Activated B cell treated with CpG ODN at 0.5 μM for 24 hours (primary cell): ENCODE measurements at regions not wholly inside any gene's neighbourhood (a gene's known extent, or its start where the extent isn't known, plus 50 kb on each side); places are given as distances from the start of the nearest gene placed in this dataset.

ENCODE experiments used
- ATAC-seq: fragments of 200-7000 bp; cut with Tn5 transposase; one replicate; pipeline ENCODE4 v1.10.0; 2021; ENCODE audit warnings: low read depth, mild to moderate bottlenecking, moderate library complexity
- CTCF ChIA-PET: fragments of 350-600 bp; sonication (Branson Sonifier 250); formaldehyde crosslinking; loops from one replicate; lab custom pipeline; 2021; ENCODE audit warnings: antibody characterized with exemption; lab: Charles Lee
- POLR2A ChIA-PET: fragments of 350-600 bp; sonication (Branson Sonifier 250); formaldehyde crosslinking; loops from one replicate; lab custom pipeline; 2021; ENCODE audit warnings: antibody characterized with exemption; lab: Charles Lee
- DNase-seq: peaks from one replicate; pipeline ENCODE4 v3.0.0; 2022
- H3K27ac Mint-ChIP-seq: one replicate; pipeline ENCODE4 v1.8.0; 2020; ENCODE audit warnings: mixed read lengths
- H3K27me3 Mint-ChIP-seq: one replicate; pipeline ENCODE4 v1.8.0; 2021; ENCODE audit warnings: mixed read lengths
- H3K36me3 Mint-ChIP-seq: one replicate; pipeline ENCODE4 v1.8.0; 2021; ENCODE audit warnings: low read depth, mixed read lengths
- H3K4me1 Mint-ChIP-seq: one replicate; pipeline ENCODE4 v1.8.0; 2021; ENCODE audit warnings: mixed read lengths
- H3K4me3 Mint-ChIP-seq: one replicate; pipeline ENCODE4 v1.8.0; 2020; ENCODE audit warnings: mild to moderate bottlenecking, mixed read lengths
- H3K9me3 Mint-ChIP-seq: one replicate; pipeline ENCODE4 v1.8.0; 2020; ENCODE audit warnings: mixed read lengths
- intact Hi-C: fragments of 100-400 bp; cut with micrococcal nuclease; formaldehyde crosslinking; loops from one replicate; pipeline ENCODE4 v1.15.1; 2024
- TF ChIP-seq, protein P1 (sequence below): fragments of 200-600 bp; IDR thresholded peaks from one replicate; pipeline ENCODE4 v1.8.0; 2022; ENCODE audit warnings: antibody characterized with exemption, mild to moderate bottlenecking

DNA sequence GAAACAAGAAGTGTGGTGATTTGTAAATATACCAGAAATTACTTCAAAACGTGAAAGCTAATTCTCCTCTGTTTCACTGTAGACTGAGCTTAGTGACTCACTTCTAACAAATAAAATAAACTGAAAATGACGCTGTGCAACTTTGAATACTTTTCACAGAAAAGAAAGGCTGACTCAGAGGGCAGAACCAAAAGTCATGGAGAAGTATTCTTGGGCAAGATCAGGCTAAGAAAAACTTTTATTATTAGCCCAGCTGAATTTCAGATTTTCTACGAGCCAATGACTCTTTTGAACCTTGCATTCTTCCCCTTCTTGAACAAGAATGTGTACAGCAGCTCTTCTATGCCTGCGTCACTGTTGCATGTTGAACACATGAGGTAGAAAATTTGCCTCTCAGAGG, 527.3 kb upstream of the GHITM start:
- no peak for DNase-seq
- no peak for ATAC-seq
- intact Hi-C loops: no loop called here
- Mint-ChIP-seq H3K27ac (no peak overlapping the region), H3K27me3 (no peaks in the 10 kb centered on the region), H3K4me3 (no peak overlapping the region), H3K36me3 (no peaks in the 10 kb centered on the region), H3K4me1 (no peaks in the 10 kb centered on the region), H3K9me3 (no peaks in the 10 kb centered on the region)
- TF ChIP-seq, protein P1, sequence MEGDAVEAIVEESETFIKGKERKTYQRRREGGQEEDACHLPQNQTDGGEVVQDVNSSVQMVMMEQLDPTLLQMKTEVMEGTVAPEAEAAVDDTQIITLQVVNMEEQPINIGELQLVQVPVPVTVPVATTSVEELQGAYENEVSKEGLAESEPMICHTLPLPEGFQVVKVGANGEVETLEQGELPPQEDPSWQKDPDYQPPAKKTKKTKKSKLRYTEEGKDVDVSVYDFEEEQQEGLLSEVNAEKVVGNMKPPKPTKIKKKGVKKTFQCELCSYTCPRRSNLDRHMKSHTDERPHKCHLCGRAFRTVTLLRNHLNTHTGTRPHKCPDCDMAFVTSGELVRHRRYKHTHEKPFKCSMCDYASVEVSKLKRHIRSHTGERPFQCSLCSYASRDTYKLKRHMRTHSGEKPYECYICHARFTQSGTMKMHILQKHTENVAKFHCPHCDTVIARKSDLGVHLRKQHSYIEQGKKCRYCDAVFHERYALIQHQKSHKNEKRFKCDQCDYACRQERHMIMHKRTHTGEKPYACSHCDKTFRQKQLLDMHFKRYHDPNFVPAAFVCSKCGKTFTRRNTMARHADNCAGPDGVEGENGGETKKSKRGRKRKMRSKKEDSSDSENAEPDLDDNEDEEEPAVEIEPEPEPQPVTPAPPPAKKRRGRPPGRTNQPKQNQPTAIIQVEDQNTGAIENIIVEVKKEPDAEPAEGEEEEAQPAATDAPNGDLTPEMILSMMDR: no peak
- ChIA-PET POLR2A (no interaction called here), CTCF (no interaction called here)

DNA sequence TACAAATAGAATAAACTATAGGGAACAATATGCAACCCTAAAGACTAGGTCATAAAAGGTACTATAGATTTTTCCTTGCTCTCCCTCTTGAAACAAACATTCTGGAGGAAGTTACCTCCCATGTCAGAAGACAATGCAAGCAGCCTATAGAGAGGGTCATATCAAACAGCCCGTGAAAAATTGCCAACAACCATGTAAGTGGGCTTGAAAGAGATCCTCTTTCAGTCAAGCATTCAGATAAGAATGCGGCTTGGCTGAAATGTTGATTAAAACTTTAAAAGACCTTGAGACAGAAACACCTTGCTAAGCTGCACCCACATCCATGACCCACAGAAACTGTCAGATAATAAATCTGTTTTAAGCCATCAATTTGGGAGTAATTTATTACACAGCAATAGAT, 526.6 kb upstream of the GHITM start:
- Mint-ChIP-seq H3K27me3 (no peaks in the 10 kb centered on the region), H3K4me1 (no peaks in the 10 kb centered on the region), H3K27ac (no peak overlapping the region), H3K9me3 (no peaks in the 10 kb centered on the region), H3K4me3 (no peak overlapping the region), H3K36me3 (no peaks in the 10 kb centered on the region)
- TF ChIP-seq, protein P1: no peak
- no peak for ATAC-seq
- ChIA-PET POLR2A (no interaction called here), CTCF (no interaction called here)
- no peak for DNase-seq
- intact Hi-C loops: no loop called here

DNA sequence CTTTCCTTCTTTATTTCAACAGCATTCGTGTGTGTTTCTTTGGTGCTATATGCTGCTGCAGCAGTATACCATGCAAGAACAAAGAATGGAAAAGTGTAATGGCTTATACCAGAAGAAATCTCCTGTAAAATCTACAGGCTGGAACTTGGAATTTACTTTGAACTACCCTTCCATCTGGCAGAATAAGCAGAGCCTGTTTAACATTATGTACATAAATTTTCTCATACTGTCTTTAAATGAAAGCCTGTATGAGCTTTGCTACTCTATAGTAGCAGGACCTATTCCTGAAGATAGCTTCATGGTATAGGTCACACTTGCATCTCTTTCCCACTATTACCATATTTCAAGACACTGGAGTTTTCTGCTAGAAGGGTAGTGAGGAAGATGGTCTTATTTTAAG, 522.1 kb upstream of the GHITM start:
- Mint-ChIP-seq H3K9me3 (no peaks in the 10 kb centered on the region), H3K27me3 (no peaks in the 10 kb centered on the region), H3K4me3 (no peak overlapping the region), H3K27ac (no peak overlapping the region), H3K4me1 (no peaks in the 10 kb centered on the region), H3K36me3 (no peaks in the 10 kb centered on the region)
- DNase-seq (no peak), ATAC-seq (no peak)
- TF ChIP-seq, protein P1: no peak
- CTCF ChIA-PET: no interaction called here
- intact Hi-C loops: no loop called here
- POLR2A ChIA-PET: no interaction called here

DNA sequence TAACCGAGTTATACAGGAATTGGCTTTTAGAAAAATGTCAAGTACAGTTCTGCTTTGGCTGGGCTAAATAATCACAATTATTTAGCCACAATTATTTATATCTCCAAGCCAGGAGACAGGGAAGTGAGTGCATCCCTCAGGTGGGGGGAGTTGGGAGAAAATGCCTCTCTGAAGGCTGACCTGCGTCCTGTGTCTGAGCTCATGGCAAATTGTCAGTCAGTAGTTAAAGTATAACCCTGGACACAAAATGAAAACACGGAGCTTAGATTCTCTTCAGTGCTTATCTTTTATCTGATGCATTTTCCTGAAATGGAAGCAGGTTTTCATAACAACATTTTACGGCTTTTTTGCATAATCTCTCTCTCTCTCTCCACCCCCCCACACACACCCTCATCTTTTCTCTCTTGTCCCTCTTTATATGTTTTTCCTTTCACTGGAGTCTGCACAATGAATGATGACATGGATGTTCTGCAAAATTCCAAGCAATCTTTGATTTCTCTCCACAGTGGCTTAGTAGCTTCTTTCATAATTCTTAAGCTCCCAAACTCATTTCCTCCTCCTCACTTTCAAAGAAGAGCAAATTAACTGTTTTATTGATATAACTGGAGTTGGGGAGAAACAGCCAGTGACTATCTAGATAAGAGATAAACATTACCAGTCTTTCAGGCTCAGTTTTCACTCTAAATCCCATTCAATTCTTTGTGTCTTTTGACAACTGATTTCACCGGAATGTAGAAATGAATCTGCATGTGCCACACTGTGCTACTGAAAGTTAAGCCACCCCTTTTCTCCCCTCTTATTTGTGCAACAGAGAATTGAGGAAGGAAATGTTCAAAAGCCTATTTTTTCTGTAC, 521.4 kb upstream of the GHITM start:
- H3K4me1 Mint-ChIP-seq: no peaks in the 10 kb centered on the region
- POLR2A ChIA-PET: no interaction called here
- ATAC-seq: no peak

DNA sequence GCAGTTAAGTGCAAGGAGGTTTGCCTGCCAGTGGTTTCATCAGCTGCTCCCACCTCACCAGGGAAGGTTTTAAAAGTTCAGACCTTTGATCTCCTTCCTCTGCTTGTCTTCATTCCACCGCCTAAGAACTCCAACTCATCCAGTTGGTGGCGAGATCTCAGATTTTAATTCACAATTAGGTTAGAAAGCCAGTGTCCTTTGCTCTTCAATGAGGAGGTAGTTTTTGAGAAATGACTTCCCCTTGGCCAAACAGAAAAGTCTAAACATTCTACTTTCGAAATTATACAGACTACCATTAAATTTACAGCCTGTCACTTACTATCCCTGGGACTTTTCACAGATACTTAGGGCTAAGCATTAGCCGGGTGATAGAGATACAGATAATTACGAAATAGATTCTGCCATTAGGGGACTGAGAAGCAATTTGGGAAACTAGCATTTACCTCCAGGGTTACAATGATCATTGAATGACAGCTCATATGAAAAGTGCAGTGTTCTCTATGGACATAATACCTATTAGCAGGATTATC, 513.4 kb upstream of the GHITM start:
- Mint-ChIP-seq H3K4me3 (no peak overlapping the region), H3K9me3 (peaks cover 2% of the 10 kb centered on the region), H3K27ac (no peak overlapping the region), H3K4me1 (no peaks in the 10 kb centered on the region), H3K36me3 (no peaks in the 10 kb centered on the region), H3K27me3 (no peaks in the 10 kb centered on the region)
- CTCF ChIA-PET: no interaction called here
- DNase-seq (no peak), ATAC-seq (no peak)
- POLR2A ChIA-PET: no interaction called here
- intact Hi-C loops: no loop called here
- TF ChIP-seq, protein P1: no peak

More for the DNA sequence above, 521.4 kb upstream of the GHITM start:
- no peak overlapping the region for H3K4me3 Mint-ChIP-seq
- H3K9me3 Mint-ChIP-seq: no peaks in the 10 kb centered on the region
- H3K36me3 Mint-ChIP-seq: no peaks in the 10 kb centered on the region
- TF ChIP-seq, protein P1: no peak
- CTCF ChIA-PET: no interaction called here
- H3K27me3 Mint-ChIP-seq: no peaks in the 10 kb centered on the region
- no peak for DNase-seq
- H3K27ac Mint-ChIP-seq: no peak overlapping the region
- intact Hi-C loops: no loop called here
